Testis (tissue), 2 donors: ENCODE measurements at regions not wholly inside any gene's neighbourhood (a gene's known extent, or its start where the extent isn't known, plus 50 kb on each side); places are given as distances from the start of the nearest gene placed in this dataset.

Source experiments
- DNase-seq: peaks from one replicate; pipeline ENCODE4 v3.0.0-alpha.2; 2019
- H3K27ac ChIP-seq, 2 donors: fragments of 200-600 bp; sonication (generic); one replicate each; pipeline ENCODE4 v1.5.1; 2019
- H3K27me3 ChIP-seq: fragments of 200-600 bp; sonication (generic); one replicate; pipeline ENCODE4 v1.5.1; 2019
- H3K36me3 ChIP-seq: fragments of 200-600 bp; sonication (generic); one replicate; pipeline ENCODE4 v1.5.1; 2017; ENCODE audit warnings: low read depth; ENCODE audit errors: missing control alignments
- H3K4me1 ChIP-seq: fragments of 200-600 bp; sonication (generic); one replicate; pipeline ENCODE4 v1.5.1; 2019
- H3K4me3 ChIP-seq, 2 donors: fragments of 200-600 bp; sonication (generic); one replicate each; pipeline ENCODE4 v1.5.1; 2017 to 2019
- H3K9me3 ChIP-seq: fragments of 200-600 bp; sonication (generic); one replicate; pipeline ENCODE4 v1.5.1; 2017
- CTCF ChIP-seq, 3 experiments: fragments of 450-650 bp in 2 of 3; fragments of 200-600 bp in 1 of 3; sonication (generic) in 1 of 3; IDR thresholded peaks; one replicate each; pipeline ENCODE4 v1.5.1; 2016 to 2019; ENCODE audit warnings: antibody characterized with exemption in 3 of 3, mild to moderate bottlenecking in 2 of 3, moderate library complexity in 1 of 3
- POLR2A ChIP-seq: fragments of 450-650 bp; IDR thresholded peaks from one replicate; pipeline ENCODE4 v1.6.1; 2017; ENCODE audit warnings: antibody characterized with exemption, mild to moderate bottlenecking, moderate library complexity
- WGBS, 2 donors: methylation state at CpG; one replicate each; pipeline ENCODE4 v1.1.5; 2018; 5-methylcytosine and 5-hydroxymethylcytosine counted together
- intact Hi-C: fragments of 100-400 bp; cut with DNase I; formaldehyde crosslinking; loops from one replicate; pipeline ENCODE4 v1.15.1; 2023; ENCODE audit warnings: low total_unique reads

GRCh38 chr5:159758189-159758588 lies 158.1 kb upstream of the ADRA1B start:
- peaks cover 2% of the 10 kb centered on the region for H3K4me1 ChIP-seq
- no peak overlapping the region for H3K27ac ChIP-seq
- no peak for TF ChIP-seq POLR2A
- TF ChIP-seq CTCF (IDR thresholded peaks at IDR 0.05), result no peak
- H3K9me3 ChIP-seq, result no peaks in the 10 kb centered on the region
- WGBS, 2 donors, result 82 to 86% methylated on average over 4 of the region's 4 CpGs
- DNase-seq, result no peak
- no peaks in the 10 kb centered on the region for H3K27me3 ChIP-seq
- no peaks in the 10 kb centered on the region for H3K36me3 ChIP-seq
- intact Hi-C loops, result no loop called here
- H3K4me3 ChIP-seq, result no peak overlapping the region

- WGBS, 2 donors, result 86 to 90% methylated on average over 4 of the region's 4 CpGs
- TF ChIP-seq POLR2A (no peak), CTCF (IDR thresholded peaks at IDR 0.05) (no peak)
- H3K36me3 ChIP-seq, result no peaks in the 10 kb centered on the region
- no peak overlapping the region for H3K27ac ChIP-seq
- no peak for DNase-seq
- H3K4me1 ChIP-seq, result peaks cover 10% of the 10 kb centered on the region
- H3K27me3 ChIP-seq, result no peaks in the 10 kb centered on the region
- intact Hi-C loops, result no loop called here
- H3K9me3 ChIP-seq, result no peaks in the 10 kb centered on the region
- no peak overlapping the region for H3K4me3 ChIP-seq
These were observed 156.4 kb upstream of the ADRA1B start for GRCh38 chr5:159759791-159760290.

GRCh38 chr5:159762921-159763320 lies 153.4 kb upstream of the ADRA1B start:
- DNase-seq, result no peak
- H3K36me3 ChIP-seq, result no peaks in the 10 kb centered on the region
- no peaks in the 10 kb centered on the region for H3K27me3 ChIP-seq
- TF ChIP-seq POLR2A, result no peak
- no peak for TF ChIP-seq CTCF (IDR thresholded peaks at IDR 0.05)
- H3K4me1 ChIP-seq, result peaks cover 10% of the 10 kb centered on the region
- intact Hi-C loops, result no loop called here
- H3K27ac ChIP-seq, result peak overlapping the region in 1 of 2 donors; percentile 24
- no peak overlapping the region for H3K4me3 ChIP-seq
- no peaks in the 10 kb centered on the region for H3K9me3 ChIP-seq
- 30% methylated on average over 2 of the region's 2 CpGs for WGBS, 2 donors

DNA sequence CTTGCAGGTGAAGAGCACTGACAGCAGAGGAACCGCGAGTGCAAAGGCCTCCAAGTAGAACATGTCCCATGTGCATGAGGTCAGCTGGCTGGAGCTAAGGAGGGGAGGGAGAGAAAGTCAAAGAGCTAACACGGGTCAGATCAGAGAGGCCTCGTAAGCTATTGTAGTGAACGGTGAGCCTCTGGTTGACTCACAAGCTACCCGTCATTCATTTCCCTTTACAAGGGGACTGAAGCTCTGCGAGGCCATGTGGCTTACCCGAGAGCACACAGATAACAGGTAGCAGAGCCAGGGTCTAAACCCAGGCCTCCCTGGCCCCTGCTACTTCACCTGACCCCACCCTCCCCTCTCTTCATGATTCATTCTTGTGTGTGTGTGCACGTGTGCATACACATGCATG lies 152.7 kb upstream of the ADRA1B start:
- 58 to 70% methylated on average over 9 of the region's 9 CpGs for WGBS, 2 donors
- Histone ChIP-seq H3K36me3 (no peaks in the 10 kb centered on the region), H3K27me3 (no peaks in the 10 kb centered on the region), H3K9me3 (no peaks in the 10 kb centered on the region), H3K27ac (peak overlapping the region in 1 of 2 donors; percentile 45), H3K4me3 (no peak overlapping the region), H3K4me1 (peaks cover 10% of the 10 kb centered on the region)
- DNase-seq, result no peak
- intact Hi-C loops, result no loop called here
- TF ChIP-seq POLR2A, result no peak
- no peak for TF ChIP-seq CTCF (IDR thresholded peaks at IDR 0.05)
